HG03378 (cell line): ENCODE measurements at regions not wholly inside any gene's neighbourhood (a gene's known extent, or its start where the extent isn't known, plus 50 kb on each side); places are given as distances from the start of the nearest gene placed in this dataset.

Experiments used
- ATAC-seq: cut with Tn5 transposase; IDR thresholded peaks from one replicate; pipeline ENCODE4 v1.9.1; 2021; ENCODE audit warnings: mild to moderate bottlenecking, moderate library complexity; ENCODE audit not compliant: unreplicated experiment

- no peak for ATAC-seq
These were observed 218.0 kb upstream of the ZNF32 start for GRCh38 chr10:43866712-43867111.

GRCh38 chr10:43865265-43866135, 216.8 kb upstream of the ZNF32 start:
- ATAC-seq, result no peak

GRCh38 chr10:43864656-43865055, 216.0 kb upstream of the ZNF32 start:
- no peak for ATAC-seq

- no peak for ATAC-seq
These were observed 215.3 kb upstream of the ZNF32 start for GRCh38 chr10:43863859-43864591.

GRCh38 chr10:43863270-43863669, 214.6 kb upstream of the ZNF32 start:
- no peak for ATAC-seq

- no peak for ATAC-seq
These were observed 214.1 kb upstream of the ZNF32 start for GRCh38 chr10:43862756-43863155.

GRCh38 chr10:43861966-43862751, 213.5 kb upstream of the ZNF32 start:
- no peak for ATAC-seq

GRCh38 chr10:43859016-43859525, 210.4 kb upstream of the ZNF32 start:
- no peak for ATAC-seq

- ATAC-seq, result no peak
These were observed 209.2 kb upstream of the ZNF32 start for GRCh38 chr10:43857931-43858315.

GRCh38 chr10:43857206-43857930, 208.7 kb upstream of the ZNF32 start:
- ATAC-seq, result no peak

GRCh38 chr10:43856299-43856698, 207.6 kb upstream of the ZNF32 start:
- ATAC-seq, result no peak

GRCh38 chr10:43855667-43856210, 207.1 kb upstream of the ZNF32 start:
- no peak for ATAC-seq

GRCh38 chr10:43854007-43854406, 205.3 kb upstream of the ZNF32 start:
- ATAC-seq, result no peak

GRCh38 chr10:43853369-43853768, 204.7 kb upstream of the ZNF32 start:
- no peak for ATAC-seq

GRCh38 chr10:43852644-43853214, 204.0 kb upstream of the ZNF32 start:
- no peak for ATAC-seq

GRCh38 chr10:43852149-43852548, 203.5 kb upstream of the ZNF32 start:
- ATAC-seq, result no peak

GRCh38 chr10:43851030-43851429, 202.3 kb upstream of the ZNF32 start:
- no peak for ATAC-seq

- no peak for ATAC-seq
These were observed 200.9 kb upstream of the ZNF32 start for GRCh38 chr10:43849551-43849950.

- ATAC-seq, result no peak
These were observed 198.3 kb upstream of the ZNF32 start for GRCh38 chr10:43846968-43847367.

GRCh38 chr10:43846187-43846680, 197.6 kb upstream of the ZNF32 start:
- ATAC-seq, result peak; percentile 54
